ENCODE measurements at regions not wholly inside any gene's neighbourhood (a gene's known extent, or its start where the extent isn't known, plus 50 kb on each side); places are given as distances from the start of the nearest gene placed in this dataset.
"Not testable (repeated sequence)": the region's sequence is repeated elsewhere in the genome, so short reads cannot be mapped to it uniquely, and the experiment has no call there.

DNA sequence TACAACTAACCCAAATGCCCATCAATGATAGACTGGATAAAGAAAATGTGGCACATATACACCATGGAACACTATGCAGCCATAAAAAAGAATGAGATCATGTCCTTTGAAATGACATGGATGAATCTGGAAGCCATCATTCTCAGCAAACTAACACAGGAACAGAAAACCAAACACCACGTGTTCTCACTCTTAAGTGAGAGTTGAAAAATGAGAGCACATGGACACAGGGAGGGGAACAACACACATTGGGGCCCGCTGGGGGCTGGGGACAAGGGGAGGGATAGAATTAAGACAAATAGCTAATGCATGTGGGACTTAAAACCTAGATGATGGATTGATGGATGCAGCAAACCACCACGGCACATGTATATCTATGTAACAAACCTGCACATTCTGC is 764.7 kb upstream of the STXBP6 start:
- TF ChIP-seq, protein P1, sequence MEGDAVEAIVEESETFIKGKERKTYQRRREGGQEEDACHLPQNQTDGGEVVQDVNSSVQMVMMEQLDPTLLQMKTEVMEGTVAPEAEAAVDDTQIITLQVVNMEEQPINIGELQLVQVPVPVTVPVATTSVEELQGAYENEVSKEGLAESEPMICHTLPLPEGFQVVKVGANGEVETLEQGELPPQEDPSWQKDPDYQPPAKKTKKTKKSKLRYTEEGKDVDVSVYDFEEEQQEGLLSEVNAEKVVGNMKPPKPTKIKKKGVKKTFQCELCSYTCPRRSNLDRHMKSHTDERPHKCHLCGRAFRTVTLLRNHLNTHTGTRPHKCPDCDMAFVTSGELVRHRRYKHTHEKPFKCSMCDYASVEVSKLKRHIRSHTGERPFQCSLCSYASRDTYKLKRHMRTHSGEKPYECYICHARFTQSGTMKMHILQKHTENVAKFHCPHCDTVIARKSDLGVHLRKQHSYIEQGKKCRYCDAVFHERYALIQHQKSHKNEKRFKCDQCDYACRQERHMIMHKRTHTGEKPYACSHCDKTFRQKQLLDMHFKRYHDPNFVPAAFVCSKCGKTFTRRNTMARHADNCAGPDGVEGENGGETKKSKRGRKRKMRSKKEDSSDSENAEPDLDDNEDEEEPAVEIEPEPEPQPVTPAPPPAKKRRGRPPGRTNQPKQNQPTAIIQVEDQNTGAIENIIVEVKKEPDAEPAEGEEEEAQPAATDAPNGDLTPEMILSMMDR (IDR thresholded peaks at IDR 0.05), result not testable (repeated sequence)
- TF ChIP-seq POLR2A, EP300 (IDR thresholded peaks at IDR 0.05): not testable (repeated sequence)

Measured in ovary (tissue), 3 donors.